ENCODE measurements at regions not wholly inside any gene's neighbourhood (a gene's known extent, or its start where the extent isn't known, plus 50 kb on each side); places are given as distances from the start of the nearest gene placed in this dataset.

GRCh38 chr3:130814691-130815472 is 68.3 kb upstream of the PIK3R4 start:
- no peak for TF ChIP-seq CTCF (IDR thresholded peaks at IDR 0.05)
- no peak for TF ChIP-seq POLR2A (IDR thresholded peaks at IDR 0.05)
